DND-41 (cell line): ENCODE measurements at regions not wholly inside any gene's neighbourhood (a gene's known extent, or its start where the extent isn't known, plus 50 kb on each side); places are given as distances from the start of the nearest gene placed in this dataset.

Source experiments
- EZH2 ChIP-seq: IDR thresholded peaks from 3 replicates; pipeline ENCODE4 v1.6.1; 2012; ENCODE audit warnings: borderline replicate concordance, low read depth, mild to moderate bottlenecking, moderate library complexity, low read length, inconsistent platforms; ENCODE audit not compliant: severe bottlenecking
- TF ChIP-seq, protein P1 (sequence below): IDR thresholded peaks from 2 replicates; pipeline ENCODE4 v1.5.1; 2012; ENCODE audit warnings: borderline replicate concordance, low read length, moderate library complexity, mild to moderate bottlenecking; ENCODE audit not compliant: poor library complexity, severe bottlenecking; ENCODE audit errors: extremely low read depth

DNA sequence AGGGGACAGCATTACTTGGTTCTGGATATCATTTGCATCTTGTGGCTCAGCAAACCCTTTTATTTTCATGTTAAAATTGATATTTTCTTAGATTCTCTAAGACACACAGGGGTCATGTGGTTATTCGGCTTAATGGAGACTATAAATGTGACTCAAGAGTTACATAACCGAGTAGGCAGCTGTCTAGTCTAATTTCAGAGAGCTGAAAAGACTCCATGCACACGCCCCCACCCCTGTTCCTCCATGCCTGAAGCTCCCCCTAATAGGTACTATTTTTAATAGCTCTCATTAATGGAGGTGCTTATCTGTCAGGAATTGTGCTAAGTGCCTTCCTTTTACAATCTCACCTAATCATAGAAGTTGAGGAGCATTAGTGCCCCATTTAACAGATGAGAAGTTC is 189.2 kb upstream of the ARHGAP20 start:
- TF ChIP-seq, protein P1, sequence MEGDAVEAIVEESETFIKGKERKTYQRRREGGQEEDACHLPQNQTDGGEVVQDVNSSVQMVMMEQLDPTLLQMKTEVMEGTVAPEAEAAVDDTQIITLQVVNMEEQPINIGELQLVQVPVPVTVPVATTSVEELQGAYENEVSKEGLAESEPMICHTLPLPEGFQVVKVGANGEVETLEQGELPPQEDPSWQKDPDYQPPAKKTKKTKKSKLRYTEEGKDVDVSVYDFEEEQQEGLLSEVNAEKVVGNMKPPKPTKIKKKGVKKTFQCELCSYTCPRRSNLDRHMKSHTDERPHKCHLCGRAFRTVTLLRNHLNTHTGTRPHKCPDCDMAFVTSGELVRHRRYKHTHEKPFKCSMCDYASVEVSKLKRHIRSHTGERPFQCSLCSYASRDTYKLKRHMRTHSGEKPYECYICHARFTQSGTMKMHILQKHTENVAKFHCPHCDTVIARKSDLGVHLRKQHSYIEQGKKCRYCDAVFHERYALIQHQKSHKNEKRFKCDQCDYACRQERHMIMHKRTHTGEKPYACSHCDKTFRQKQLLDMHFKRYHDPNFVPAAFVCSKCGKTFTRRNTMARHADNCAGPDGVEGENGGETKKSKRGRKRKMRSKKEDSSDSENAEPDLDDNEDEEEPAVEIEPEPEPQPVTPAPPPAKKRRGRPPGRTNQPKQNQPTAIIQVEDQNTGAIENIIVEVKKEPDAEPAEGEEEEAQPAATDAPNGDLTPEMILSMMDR: no peak
- no peak for TF ChIP-seq EZH2
